Activated gamma-delta T cell treated with Interleukin-2 at 50 U/mL for 16 hours (primary cell): ENCODE measurements at regions not wholly inside any gene's neighbourhood (a gene's known extent, or its start where the extent isn't known, plus 50 kb on each side); places are given as distances from the start of the nearest gene placed in this dataset.
"Not testable (repeated sequence)": the region's sequence is repeated elsewhere in the genome, so short reads cannot be mapped to it uniquely, and the experiment has no call there.

Source experiments
- DNase-seq: peaks from one replicate; pipeline ENCODE4 v3.0.0-alpha.2; 2020

DNA sequence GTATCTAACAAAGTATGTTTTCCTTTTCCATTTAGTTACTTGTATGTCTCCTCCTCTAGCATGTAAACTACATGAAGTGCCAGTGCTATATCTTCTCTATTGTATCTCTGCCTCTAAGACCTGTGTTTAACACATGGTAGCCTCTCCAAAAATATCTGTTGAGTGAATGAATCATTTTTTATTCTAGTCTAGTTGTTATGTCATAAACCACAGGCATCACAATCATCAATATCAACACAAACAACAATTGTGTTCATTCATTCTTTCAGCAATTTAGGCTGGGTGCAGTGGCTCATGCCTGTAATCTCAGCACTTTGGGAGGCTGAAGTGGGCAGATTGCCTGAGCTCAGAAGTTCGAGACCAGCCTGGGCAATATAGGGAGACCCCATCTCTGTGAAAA, 111.6 kb upstream of the EYA4 start:
- no peak for DNase-seq

DNA sequence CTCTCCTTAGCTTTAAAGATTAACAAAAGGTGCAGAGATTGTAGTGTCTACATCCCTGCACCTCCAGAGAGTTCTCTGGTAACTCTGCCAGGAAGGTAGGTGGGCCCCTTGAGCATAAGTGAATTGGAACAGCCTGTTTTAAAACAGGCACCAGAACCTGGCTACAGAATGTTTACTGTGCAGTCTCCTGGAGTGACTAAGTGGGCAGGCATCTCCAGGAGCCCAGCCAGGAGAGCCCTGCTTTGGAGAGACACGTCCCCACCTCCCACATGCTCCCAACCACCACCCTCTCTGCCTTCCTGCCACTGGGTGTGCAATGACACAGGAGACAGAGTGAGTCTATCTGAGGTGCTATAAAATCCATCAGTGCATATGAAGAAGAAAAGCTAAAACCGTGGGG, 110.3 kb upstream of the EYA4 start:
- no peak for DNase-seq

GRCh38 chr6:133131621-133132465, 109.3 kb upstream of the EYA4 start:
- no peak for DNase-seq

- DNase-seq, result no peak
Measured at GRCh38 chr6:133132466-133132971, 108.6 kb upstream of the EYA4 start.

DNA sequence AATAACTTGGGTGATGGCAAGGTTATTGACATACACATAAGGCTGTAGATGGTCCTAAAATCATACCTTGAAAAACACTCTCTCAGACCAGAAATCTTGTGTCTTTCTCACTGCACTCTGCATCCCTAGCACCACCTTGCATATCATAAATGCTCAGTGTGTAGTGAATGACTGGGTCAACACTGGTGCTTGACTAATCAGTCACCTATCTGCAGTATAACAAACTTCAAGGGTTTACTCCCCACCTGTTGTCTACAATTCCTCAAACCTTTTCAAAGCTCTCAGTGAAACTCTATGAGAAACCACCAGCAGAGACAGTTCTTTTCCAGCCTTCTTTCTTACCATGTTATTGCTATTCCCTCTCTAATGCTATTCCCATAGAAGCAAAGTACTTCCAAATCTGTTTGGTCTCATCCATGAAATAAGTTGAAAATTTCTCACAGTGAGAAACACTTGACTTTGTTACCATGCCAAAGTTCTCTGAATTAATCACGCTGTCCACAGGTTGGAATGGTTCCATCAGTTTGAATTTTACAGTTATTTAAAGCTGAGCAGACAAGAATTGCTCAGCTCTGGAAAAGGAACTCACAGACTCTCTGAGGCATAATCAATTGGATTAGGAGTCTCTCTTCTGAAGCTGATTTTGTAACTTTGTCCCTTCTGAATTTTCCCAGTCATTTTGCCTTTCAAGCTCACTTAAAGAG, 104.8 kb upstream of the EYA4 start:
- no peak for DNase-seq

- not testable (repeated sequence) for DNase-seq
Measured at GRCh38 chr6:133147470-133148184, 93.5 kb upstream of the EYA4 start.

GRCh38 chr6:133156689-133157088, 84.5 kb upstream of the EYA4 start:
- DNase-seq, result no peak

GRCh38 chr6:133157995-133158394, 83.2 kb upstream of the EYA4 start:
- DNase-seq, result no peak

DNA sequence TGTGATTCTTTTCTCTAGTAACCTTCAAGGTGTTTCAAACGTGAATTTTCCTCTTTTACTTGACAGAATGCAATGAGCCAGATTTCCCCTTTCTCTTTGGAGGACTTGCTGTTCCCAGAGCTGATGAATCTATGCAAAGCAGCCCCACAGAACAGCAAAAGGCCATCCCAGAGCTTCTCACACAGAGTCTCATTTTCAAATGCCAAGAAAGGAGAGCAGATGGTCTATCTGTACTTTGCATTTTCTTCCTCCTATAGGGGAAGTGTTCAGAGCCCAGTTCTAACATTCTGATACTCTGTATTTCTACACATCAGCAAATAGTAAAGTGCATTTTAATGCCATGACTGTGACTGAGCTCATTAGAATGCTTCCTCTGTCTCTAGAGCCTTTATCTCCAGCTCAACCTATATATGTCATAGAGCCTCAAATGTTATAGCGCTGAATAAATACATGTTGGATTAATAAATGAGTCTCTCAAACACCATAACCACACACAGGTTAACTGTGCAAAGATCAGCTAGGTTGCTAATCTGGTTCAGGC, 81.8 kb upstream of the EYA4 start:
- DNase-seq, result no peak

- DNase-seq, result no peak
Measured at GRCh38 chr6:133160536-133160935, 80.6 kb upstream of the EYA4 start.

DNA sequence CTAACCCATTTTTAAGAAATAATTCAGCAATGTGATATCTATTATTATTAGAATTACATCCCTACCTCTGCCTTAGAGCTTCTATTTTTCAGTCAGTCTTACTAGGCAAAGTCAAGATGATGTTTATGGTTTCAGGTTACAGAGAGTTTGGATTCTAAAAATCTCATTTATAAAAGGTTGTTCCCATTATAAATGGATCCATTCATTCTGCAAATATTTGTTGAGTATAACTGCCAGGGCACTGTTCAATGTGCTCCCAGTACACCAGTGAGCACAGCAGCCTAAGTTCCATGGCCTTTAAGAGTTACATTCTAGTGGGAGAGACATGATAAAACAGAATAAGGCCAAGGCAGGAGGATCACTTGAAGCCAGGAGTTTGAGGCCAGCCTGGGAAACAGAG, 75.9 kb upstream of the EYA4 start:
- no peak for DNase-seq

GRCh38 chr6:133166766-133167165, 74.4 kb upstream of the EYA4 start:
- no peak for DNase-seq

DNA sequence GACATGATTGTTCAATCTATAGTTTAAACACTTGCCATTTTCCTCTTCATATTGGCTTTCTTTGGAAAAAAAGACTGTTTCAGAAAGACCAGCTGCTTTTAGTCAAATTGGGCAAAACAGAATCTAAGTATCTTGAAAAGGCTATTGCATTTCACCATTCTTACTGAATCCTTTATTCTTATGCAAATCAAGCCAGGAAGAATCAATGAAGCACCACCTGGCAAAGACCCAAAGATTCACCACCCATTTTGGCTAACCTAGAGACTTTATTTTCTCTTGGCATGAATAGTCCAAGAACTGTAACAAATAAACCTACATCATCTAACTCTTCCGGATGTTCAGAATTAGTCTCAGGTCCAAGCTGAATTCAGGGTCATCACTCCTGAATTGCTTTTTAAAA, 71.3 kb upstream of the EYA4 start:
- DNase-seq, result no peak

DNA sequence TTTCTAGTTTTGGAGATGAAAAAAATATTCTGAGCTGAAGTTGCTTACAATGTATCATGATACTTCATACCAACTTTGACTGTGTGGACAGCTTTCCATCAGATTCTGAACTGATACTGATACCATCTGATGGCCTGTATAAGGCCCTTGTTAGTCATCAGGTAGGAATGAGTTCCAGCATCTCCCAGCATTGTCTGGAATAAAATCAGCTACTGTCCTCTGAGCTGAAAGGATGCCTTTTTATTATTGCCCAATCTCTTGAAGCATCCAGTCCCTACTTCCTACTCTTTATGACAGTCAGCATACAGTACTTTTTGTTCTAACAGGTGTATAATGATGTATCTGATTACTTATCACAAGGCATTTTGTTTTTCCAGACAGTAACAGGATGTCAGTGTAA, 70.6 kb upstream of the EYA4 start:
- DNase-seq, result no peak

GRCh38 chr6:133171989-133172604, 69.1 kb upstream of the EYA4 start:
- DNase-seq, result no peak

GRCh38 chr6:133173276-133173675, 67.9 kb upstream of the EYA4 start:
- DNase-seq, result no peak

DNA sequence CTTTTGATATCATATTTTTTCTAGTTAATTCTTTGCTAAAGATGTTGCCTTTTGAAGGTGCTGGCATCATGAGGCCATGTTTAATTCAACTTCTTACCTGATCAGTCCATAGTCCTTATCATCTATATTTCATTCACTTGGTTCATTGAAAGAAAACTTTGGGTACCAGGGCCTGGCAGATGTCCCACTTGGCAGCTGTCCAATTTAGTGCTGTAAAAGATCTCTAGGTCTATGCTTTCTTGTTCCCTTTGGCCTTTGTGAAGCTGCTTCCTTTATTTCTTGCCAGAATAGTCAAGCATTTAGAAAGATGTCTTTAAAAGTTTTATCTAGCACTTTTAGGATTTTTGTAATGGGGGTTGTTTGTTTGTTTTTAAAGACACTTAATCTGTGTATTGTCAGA, 61.7 kb upstream of the EYA4 start:
- DNase-seq, result no peak

GRCh38 chr6:133183691-133184090, 57.5 kb upstream of the EYA4 start:
- no peak for DNase-seq

DNA sequence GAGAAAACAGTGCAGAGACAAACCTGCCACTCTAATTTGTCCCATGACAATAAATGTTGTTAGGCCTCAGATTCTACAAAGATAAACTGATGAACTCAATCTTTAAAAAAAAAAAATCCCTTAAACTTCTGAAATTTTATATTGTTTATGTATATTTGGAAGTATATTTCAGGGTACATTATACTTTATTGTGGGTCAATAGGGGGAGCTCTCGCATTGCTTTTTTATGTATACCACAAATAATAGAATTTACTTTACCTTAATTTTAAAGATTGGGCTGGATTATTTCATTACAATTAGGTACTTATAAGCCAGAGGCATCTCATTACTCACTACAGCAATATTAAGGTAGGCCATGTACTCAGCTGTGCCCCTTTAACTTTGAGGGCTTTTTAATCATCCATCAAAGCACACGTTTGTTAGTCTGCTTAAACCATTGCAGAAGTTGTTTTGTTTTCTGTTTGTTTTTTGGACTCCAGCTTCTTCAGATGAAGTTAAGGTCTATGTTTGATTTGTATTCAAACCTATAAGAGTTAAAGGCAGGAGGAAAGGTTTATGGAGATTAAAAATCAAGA, 56.3 kb upstream of the EYA4 start:
- DNase-seq, result no peak

DNA sequence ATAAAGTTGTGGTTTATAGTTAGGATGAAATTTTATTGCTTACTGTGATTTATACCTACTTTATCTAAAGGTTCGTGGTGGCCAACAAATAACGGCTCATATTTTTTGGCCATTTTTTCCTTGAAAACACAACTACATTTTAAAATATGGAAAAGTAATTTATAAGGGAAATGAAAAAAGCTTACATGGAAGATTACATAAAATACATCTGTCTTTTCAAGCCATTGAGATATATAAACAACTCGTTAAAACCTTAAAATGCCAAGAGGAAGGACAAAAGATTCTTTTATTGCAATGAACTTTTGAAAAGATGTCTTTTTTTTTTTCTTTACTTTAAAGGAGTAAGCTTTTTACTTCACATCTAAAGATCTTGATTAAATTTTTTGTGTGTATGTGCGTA, 55.4 kb upstream of the EYA4 start:
- no peak for DNase-seq

DNA sequence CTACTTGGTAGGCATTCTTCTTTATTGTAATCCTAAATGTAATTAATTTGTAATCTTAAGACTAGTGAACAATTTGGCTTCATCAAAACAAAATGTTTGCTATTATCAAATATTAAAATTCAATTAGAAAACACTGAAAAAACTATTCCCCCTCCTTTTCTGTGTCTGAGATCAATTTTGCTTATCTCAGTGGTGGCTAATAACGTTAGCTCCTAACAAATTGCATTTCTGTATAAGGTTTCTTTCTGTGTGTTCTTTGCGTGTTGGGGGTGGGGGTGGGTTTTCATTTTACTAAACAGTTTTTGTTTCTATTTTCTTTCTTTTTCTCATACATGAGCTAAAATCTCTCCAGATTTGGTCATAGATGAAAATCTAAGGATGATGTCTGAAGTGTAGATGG, 54.0 kb upstream of the EYA4 start:
- no peak for DNase-seq

DNA sequence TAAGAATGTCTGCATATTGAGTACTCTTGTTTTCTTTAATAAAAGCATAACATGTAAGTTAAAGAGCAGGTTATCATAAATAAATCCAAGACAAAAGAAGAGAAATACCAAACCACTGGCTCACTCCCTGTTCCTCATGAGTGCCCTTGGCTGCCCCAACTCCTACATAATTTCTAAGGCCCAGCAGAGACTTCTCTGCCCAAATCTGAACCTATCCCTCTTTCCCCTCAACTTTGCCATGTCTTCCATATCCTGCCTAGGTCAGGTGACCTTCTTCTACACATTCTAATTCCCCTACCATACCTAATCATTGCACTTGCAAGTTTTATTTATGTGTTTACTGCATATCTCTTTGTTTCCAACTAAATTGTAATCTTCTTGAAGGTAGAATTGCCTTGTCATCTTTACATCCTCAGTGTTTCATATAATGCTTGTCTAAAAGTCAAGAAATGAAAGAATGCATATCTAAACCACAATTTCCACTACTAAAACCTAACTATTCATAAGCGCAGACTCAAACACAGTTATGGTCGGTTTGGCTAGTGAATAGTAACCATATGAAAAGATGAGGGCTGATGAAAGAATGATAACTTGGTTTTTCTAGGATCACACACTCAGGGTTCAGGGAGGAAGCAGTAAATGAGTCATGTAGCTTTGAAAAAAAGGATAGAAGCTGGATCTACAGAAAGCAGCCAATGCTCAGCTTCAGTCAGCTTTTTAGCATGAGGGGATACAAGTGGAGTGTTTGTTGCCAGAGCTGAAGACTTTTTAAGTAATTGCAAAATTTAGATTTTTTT, 53.3 kb upstream of the EYA4 start:
- DNase-seq, result no peak
